NOMO-1 treated with DMSO at 0.1 percent for 48 hours (cell line): ENCODE measurements at regions not wholly inside any gene's neighbourhood (a gene's known extent, or its start where the extent isn't known, plus 50 kb on each side); places are given as distances from the start of the nearest gene placed in this dataset.

Experiments used
- DNase-seq: peaks from one replicate; lab custom pipeline; 2025; ENCODE audit not compliant: unreplicated experiment; lab: John Stamatoyannopoulos, UW

- DNase-seq, result no peak
Observed at GRCh38 chr19:29371251-29372090, 154.3 kb upstream of the VSTM2B start.

- no peak for DNase-seq
Observed at GRCh38 chr19:29372091-29372415, 153.7 kb upstream of the VSTM2B start.

GRCh38 chr19:29372461-29372860 lies 153.3 kb upstream of the VSTM2B start:
- DNase-seq, result no peak

GRCh38 chr19:29372921-29373797 lies 152.6 kb upstream of the VSTM2B start:
- no peak for DNase-seq

GRCh38 chr19:29375429-29376119 lies 150.2 kb upstream of the VSTM2B start:
- DNase-seq, result no peak

- DNase-seq, result no peak
Observed at GRCh38 chr19:29376855-29377354, 148.9 kb upstream of the VSTM2B start.

- DNase-seq, result no peak
Observed at GRCh38 chr19:29378126-29378525, 147.7 kb upstream of the VSTM2B start.

GRCh38 chr19:29378543-29379080 lies 147.2 kb upstream of the VSTM2B start:
- DNase-seq, result no peak

GRCh38 chr19:29379257-29380021 lies 146.4 kb upstream of the VSTM2B start:
- DNase-seq, result no peak

GRCh38 chr19:29380581-29380980 lies 145.2 kb upstream of the VSTM2B start:
- no peak for DNase-seq

GRCh38 chr19:29381353-29382203 lies 144.2 kb upstream of the VSTM2B start:
- DNase-seq, result no peak

- no peak for DNase-seq
Observed at GRCh38 chr19:29383696-29384095, 142.1 kb upstream of the VSTM2B start.

- no peak for DNase-seq
Observed at GRCh38 chr19:29384656-29385055, 141.1 kb upstream of the VSTM2B start.

- DNase-seq, result no peak
Observed at GRCh38 chr19:29385191-29385795, 140.5 kb upstream of the VSTM2B start.

GRCh38 chr19:29386970-29387369 lies 138.8 kb upstream of the VSTM2B start:
- DNase-seq, result no peak

- DNase-seq, result no peak
Observed at GRCh38 chr19:29387586-29387985, 138.2 kb upstream of the VSTM2B start.

GRCh38 chr19:29389495-29389894 lies 136.3 kb upstream of the VSTM2B start:
- no peak for DNase-seq

- no peak for DNase-seq
Observed at GRCh38 chr19:29390742-29391141, 135.1 kb upstream of the VSTM2B start.

- DNase-seq, result no peak
Observed at GRCh38 chr19:29393915-29394460, 131.8 kb upstream of the VSTM2B start.
